ENCODE measurements at regions not wholly inside any gene's neighbourhood (a gene's known extent, or its start where the extent isn't known, plus 50 kb on each side); places are given as distances from the start of the nearest gene placed in this dataset.
"Not testable (repeated sequence)": the region's sequence is repeated elsewhere in the genome, so short reads cannot be mapped to it uniquely, and the experiment has no call there.

DNA sequence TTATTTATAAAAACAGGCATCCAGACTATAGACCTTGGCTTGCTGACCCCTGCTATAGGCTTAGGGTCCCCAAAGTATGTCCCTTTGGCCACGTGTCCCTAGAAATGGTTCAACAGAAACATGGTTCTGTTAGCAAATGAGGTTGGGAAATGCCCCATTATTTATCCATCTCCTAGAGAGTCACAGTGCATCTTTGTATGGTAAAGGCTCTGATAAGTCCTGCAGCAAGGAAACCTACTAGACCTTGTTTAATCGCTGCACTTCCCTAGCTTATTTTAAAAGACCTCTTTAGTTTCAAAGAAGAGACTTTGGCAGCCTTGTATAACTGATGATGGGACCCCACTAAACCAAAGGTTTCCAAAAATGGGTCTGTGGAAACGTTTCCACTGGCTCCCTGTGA lies 471.5 kb downstream of the MED13L start:
- DNase-seq: no peak

DNA sequence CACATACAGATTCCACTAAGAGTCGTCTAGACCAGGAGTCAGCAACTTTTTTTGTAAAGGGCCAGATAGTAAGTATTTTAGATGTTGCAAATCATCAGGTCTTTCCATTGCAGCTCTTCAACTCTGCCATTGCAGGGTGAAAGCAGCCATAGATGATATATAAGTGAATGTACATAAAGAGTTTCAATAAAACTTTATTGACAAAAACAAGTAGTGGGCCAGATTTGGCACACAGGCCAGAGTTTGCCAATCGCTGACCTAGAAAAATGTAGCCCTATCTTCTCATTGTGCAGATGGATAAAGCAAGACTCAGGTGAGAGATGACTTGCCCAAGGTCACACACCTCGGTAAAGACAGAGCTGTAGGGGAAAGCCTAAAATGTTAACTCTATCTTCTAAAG lies 474.7 kb downstream of the MED13L start:
- no peak for DNase-seq

DNA sequence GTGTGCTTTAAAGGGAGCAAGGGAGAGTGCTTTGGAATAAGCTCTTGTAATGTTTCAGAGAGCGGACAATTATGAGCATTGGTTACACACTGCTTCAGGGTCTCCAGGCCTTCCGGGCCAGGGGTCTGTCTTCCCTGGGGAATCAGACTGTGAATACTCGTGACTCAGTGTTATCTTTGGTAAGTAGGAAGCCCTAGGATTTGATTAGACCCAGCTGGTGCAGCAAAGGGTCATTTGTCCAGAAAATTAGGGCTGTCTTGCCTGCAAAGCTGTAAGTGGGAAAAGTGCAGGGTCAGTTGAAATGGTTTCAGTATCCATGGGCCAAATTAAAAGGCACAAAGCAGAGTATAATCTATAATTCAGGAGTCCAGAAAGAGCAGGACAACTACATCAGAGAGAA lies 475.6 kb downstream of the MED13L start:
- no peak for DNase-seq

DNA sequence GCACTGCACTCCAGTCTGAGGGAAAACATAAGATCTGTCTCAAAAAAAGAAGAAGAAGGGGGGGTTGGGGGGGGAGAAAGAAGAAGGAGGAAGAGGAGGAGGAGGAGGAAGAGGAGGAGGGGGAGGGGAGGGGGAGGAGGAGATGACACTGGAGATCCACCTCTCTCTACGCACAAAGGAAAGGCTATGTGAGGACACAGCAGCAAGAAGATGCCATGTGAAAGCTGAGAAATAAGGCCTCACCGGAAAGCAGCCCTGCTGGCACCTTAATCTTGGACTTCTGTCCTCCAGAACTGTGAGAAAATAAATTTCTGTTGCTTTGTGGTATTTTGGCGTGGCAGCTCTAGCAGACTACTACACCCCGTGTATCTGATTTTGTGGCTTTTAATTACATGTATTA lies 477.9 kb downstream of the MED13L start:
- no peak for DNase-seq

DNA sequence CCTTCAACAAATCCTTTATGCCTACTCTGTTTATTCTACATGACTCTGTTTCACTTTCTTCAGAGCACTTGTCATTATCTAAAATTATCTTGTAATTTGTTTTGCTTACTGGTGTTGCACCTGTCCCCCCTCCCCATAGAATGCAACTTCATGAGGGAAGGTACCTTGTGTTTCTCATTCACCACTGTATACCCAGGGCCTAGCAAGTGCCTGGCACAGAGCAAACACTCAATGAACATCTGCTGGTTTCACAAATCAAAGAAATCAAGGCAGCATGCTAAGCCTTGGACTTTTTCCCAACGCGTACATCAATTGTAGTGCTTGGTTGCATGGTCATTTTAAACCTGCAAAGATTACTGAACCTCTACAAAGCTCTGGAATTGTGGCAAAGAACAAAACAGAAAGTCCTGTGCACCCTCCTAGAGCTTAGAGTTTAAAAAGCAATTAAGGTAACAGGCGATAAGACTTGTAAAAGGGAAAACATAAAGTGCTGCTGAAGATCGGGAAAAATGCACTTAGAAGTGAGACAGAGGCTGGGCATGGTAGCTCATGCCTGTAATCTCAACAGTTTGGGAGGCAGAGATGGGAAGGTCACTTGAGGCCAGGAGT lies 479.1 kb downstream of the MED13L start:
- DNase-seq: no peak

DNA sequence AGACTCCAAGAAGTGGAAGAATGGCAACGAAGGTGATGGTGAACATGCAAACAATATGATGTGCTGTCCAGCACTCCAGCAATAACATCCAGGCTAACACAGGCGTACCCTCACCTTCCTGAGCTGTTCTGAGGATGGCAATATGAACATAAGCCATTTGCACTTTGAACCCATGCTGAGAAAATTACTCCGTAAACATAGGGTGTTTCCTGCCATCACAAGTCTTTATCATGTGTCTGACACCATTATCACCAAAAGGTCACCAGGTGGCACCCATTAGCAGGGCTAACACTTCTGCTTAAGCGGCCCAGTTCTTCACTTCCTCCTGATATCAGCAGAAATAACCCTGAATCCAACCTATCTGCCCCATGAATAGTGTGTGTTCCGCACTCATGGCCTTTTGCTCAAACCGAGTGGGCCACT lies 482.8 kb downstream of the MED13L start:
- DNase-seq: no peak

DNA sequence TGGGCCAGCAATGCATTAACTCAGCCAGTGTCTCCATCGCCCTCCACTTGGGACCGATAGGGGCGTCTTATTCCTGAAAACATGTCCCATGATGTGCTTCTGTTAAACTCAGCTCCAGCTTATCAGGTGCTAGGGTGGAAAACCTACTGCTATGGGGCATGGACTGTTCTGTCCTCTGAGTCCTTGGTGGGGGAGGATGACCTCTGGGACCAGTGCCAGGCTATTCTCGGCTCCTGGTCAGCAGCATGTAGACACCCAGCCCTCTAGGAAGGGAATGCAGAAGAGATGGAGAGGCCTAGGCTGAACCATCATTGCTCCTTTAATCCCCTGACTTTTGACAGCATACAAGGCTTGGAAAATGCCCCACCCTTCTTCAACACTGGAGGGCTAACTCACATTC lies 486.2 kb downstream of the MED13L start:
- DNase-seq: no peak

DNA sequence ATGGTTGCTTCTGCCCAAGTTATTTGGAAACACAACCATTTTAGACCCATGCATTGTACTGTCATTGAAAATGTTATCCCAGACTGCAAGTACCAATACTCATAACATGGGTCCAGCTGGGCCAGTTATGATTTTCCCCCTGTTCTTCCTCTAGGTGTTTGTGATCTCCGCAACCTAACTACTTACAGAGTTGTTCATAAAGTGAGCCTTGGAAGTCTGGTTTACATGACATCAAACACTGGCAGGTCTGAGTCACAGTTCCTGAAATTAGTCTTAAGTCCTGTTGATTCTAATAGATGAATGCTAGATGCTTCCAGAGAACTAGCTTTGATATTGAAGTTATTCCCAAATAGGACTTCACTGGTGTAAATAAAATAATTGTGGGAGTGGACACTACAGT lies 487.0 kb downstream of the MED13L start:
- DNase-seq: no peak

DNA sequence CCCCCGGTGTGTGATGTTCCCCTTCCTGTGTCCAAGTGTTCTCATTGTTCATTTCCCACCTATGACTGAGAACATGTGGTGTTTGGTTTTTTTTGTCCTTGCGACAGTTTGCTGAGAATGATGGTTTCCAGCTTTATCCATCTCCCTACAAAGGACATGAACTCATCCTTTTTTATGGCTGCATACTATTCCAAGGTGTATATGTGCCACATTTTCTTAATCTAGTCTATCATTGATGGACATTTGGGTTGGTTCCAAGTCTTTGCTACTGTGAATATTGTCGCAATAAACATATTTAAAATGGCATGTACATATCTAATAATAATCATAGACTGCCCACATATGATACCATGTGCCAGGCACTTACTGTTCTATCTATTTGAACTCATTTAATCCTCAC lies 491.0 kb downstream of the MED13L start:
- DNase-seq: not testable (repeated sequence)

DNA sequence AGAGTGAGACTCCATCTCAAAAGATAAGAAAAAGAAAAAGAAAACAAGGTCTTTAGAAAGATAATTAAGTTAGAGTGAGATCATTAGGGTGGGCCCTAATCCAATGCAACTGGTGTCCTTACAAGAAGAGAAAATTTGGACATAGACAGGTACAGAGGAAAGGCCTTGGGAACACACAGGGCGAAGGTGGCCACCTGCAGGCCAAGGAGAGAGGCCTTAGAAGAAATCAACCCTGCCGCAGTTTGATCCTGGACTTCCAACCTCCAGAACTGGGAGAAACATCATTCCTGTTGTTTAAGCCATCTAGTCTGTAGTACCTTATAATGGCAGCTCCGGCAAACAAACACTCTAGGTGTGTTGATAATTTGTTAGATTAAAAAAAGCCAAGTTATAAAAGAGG lies 491.9 kb downstream of the MED13L start:
- no peak for DNase-seq

DNA sequence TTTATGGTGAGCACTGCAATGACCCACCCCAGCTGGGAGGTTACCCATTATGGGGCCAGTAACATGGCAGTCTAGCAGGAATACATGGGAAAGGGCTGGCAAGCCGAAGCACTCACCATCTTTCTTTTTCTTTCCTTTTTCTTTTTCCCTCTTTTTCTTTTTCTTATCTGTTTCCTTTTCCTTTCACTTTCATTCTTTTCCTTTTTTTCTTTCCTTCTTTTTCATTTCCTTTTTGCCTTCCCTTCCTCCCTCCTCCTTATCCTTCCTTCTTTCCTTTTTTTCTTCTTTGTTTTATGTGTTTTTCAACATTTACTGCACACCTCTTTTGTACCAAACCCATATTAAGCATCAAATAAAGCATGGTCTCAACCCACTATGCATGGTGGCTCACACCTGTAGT lies 501.1 kb downstream of the MED13L start:
- DNase-seq: no peak

DNA sequence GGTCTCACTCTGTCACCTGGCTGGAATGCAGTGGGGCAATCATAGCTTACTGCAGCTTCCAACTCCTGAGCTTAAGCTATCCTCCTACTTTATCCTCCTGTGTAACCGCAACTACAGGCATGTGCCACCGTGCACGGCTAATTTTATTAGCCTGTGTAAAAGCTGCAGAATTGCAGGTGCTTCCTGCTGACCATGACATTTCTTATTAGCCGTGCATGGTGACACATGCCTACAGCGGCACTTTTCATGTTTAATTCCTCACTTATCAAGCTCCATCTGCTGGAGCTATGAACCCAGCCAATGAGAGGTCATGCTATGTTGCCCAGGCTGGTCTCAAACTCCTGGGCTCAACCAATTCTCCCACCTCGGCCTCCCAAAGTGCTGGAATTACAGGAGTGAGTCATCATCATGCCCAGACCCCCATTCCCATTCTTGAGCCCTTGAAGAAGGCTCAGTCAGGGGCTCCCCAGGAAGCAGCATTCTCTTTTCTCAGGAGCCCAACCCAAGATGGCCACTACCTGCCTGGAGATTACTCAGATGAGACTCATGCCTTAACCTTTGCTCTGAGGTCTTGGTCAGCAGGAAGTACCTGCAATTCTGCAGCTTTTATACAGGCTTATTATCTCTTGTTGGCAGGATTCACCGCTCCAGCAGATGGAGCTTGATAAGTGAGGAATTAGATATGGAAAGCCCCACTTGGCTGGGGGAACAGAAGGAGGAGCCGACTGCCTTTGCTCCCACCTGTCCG lies 503.2 kb downstream of the MED13L start:
- no peak for DNase-seq

DNA sequence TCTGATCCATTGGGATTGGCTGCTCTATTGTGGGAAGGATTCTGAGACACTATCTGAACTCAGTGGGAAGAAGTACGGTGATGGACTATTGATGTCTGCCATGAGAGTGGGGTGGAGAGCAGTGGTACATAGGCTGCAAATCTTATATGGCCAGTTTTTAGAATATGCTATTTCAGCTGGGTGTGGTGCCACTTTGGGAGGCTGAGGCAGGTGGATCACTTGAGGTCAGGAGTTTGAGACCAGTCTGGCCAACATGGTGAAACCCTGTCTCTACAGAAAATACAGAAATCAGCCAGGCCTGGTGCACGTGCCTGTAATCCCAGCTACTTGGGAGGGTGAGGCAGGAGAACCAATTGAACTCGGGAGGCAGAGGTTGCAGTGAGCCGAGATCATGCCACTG lies 505.9 kb downstream of the MED13L start:
- DNase-seq: no peak

DNA sequence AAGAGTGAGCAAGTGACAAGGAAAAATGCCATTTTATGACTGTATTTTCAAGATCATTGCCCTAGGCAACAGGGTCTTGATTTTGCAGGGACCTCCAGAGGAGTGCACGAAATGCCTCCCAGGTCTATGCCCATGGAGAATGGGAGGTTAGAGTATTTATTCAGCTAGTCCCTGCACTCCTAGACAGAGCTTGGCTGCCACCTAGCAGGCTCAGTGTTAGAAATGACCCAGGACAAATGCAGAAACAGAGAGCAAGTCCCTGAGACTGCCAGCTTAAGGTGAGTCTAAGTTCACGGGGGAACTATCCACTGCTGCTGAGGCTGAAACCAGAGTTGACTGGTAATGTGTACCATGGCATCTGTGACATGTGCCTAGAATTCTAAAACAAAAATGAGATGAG lies 506.4 kb downstream of the MED13L start:
- DNase-seq: no peak

DNA sequence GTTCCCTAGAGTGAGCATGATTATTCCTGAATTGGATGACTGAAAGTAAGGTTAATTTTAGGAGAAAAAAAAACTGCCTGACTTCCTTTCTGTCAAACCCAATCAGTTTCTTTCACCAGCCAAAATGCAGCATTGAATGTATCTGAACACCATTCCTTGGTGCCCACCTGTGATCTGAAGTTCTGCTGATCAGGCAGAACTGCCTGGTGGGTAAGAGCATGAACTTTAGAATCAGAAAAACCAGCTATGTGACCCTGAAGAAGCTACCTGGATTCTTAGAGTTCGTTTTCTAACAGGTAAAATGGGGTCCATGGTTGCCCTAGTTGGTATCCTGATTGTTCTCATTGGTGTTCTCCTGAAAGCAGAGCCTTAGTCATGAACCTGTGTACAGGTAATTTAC lies 506.9 kb downstream of the MED13L start:
- no peak for DNase-seq

DNA sequence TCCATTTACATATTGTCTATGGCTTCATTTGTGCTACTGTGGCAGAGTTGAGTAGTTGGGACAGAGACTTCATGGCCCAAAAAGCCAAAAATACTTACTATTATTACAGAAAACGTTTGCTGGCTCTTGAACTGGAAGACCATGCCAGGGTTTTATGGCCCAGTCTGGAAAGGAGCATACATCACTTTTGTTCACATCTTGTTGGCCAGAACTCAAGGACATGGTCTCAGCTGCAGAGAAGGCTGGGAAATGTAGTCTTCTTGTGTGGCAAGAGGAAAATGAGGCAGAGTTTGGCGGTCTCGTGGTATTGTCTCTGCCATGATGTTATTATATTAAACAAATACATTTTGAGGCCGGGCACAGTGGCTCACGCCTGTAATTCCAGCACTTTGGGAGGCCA lies 509.6 kb downstream of the MED13L start:
- DNase-seq: no peak

DNA sequence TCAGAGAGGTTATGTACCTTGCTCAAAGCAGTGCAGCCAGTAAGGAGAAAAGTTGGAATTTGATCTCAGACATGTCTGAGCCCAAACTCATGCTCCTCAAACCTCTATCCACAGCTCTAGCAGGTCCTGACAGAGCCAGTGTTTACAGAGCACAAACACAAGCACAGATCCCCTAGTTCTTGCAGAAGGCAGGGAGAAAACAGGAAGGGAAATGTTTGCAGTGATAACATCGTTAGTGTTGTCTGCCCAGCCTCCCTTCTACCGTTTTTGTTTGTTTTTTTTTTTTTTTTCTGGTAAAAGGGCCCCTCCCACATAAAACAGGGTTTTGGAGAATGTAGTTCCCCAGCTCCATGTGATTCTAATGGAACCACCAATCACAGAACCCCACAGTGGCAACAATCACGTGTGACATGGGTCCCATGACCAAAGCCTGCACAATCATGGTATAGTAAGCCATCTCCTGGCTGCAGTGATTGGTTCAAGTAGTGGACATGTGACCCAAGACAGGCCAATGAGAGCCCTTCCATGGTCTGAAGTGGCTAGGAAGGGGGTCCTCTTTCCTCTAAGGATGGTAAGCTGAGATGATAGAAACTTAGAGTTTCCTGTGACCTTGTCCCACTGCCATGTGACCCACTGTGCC lies 513.4 kb downstream of the MED13L start:
- DNase-seq: no peak

DNA sequence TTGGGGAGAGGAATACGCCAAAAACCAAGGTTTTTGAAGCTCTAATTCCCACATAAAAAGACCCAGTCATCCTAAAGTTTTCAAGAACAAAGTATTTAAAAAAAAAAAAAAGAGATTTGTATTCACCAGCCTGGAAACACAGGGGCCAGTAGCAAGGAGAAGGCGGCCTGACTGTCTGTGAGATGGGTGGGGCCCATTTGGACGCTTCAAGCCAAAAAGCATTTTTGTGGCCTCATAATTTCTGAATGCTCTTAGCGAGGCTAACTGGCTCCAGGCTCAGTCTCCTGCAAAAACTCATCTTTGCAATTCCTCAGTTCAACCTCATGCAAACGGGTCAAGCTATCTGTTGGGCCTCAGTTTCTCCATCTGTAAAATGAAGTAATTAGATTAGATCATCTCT lies 514.1 kb downstream of the MED13L start:
- DNase-seq: no peak

DNA sequence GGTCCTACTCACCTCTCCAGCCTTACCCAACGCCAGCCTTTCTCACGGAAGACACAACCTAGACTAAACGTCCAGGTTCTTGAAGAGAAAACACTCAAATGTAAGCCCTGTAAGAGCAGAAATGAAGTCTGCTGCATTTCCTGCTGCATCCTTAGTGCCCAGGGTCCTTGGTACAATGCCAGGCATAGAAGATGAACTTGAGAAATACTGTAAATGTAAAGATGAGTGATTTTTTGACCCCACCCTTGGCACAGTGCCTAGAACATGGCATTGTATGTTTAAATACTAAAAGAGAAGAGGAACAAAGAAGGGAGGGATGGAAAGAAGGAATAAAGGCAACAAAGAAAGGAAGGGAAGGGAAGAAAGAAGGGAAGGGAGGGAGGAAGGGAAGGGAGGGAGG lies 514.6 kb downstream of the MED13L start:
- no peak for DNase-seq

DNA sequence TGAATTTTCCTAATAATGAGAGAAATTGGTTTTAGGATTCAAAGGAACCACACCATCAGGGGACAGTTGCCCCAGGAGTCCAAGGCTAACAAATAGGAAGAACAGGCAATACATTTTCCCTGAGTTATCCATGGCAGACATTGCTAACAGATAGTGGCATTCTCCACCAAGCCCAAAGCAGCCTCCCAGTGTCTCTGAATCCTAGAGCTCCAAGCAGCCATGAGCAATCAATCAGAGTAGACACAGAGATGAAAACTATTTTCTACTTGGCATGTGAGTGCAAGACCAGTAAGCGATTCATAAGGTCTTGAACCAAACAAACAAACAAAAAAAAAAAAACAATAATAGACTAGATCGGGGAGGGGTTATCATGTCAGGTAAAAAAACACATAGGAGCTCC lies 515.7 kb downstream of the MED13L start:
- DNase-seq: no peak

DNA sequence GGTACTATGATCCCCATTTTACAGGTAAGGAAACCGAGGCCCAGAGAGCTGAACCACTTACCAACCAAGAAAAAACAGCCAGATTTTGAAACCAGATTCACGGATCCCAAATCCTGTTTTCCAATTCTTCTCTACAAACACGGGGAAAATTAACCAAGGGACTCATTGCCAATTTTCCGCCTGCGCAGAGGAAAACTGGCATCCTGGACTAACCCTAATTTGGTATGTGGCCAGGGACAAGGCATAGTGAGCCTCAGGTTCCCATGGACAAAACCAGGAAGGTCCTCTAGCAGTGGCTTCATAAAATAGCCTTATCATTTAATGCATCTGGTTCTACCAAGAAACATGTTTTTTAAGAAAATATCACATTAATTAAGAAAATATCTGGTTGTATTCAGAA lies 517.3 kb downstream of the MED13L start:
- DNase-seq: no peak

DNA sequence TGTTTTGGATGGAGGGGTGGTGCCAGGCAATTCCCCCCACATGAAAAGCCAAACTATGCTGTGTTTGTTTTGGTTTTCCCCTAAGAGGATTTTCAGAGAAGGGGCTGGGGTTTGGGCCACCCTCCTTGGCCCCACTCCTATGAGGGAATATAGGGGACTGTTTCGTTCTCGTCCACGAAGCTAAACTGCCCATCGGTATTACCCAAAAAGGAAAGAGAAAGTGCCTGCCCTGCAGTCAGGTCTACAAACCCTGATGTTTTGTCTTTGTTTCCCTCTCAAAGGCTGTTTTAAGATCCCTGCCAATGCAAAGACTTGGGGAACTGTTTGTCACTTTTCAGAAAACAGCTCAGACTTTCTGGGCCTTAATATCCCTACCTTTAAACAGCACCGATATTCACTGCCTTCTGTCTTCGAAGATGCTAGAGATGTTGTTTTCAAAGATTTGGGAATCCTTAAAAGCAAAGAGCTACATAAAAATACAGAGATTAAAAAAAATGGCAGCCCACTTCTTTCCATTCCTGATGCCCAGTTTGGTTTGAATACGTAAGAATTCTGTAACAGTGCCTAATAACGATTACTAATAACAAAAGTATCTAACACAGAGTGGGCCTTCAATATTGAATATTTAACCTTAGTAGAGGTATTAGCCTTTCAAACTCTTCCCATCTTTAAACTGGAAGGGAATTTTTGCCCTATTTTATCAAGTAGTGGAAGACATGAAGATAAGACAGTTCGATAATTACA lies 518.4 kb downstream of the MED13L start:
- DNase-seq: no peak

DNA sequence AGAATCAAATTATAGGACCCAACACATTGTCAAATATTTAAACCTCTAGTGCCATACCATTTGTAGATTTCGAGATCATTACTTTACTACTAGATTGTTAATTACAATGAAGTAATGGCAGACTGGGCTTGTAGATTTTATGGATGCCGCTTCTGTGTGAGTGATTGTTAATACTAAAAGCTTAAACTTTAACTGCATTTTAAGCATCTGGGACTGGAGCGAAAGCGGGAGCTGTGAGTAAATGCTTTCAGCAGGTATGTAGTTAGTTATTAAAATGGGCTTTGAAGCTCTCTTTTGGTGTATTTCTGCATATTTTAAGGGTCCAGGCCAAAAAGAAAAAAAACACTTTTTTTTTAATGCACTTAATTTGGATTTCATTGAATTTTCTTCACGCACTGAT lies 519.3 kb downstream of the MED13L start:
- DNase-seq: no peak

DNA sequence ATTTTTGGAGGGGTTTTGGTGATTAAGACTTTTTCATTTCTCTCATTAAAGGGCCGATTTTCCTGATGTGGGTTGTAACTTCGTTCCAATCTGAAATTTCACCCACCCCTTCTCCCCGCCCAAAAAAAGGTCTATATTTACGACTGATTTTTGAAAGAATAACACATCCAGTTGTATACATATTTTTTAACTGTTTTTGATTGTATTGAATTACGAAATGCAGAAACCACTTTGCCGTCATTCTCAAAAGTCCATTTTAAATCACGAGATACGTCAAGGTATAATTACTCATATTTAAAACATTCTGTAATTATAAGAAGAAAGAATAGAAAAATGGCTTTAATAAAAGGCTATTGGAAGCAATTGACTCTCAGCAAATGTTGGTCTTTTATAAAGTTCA lies 520.7 kb downstream of the MED13L start:
- DNase-seq: no peak

Measured in NCI-H524 treated with DMSO at 0.1 percent for 48 hours (cell line).